ENCODE measurements at regions not wholly inside any gene's neighbourhood (a gene's known extent, or its start where the extent isn't known, plus 50 kb on each side); places are given as distances from the start of the nearest gene placed in this dataset.

DNA sequence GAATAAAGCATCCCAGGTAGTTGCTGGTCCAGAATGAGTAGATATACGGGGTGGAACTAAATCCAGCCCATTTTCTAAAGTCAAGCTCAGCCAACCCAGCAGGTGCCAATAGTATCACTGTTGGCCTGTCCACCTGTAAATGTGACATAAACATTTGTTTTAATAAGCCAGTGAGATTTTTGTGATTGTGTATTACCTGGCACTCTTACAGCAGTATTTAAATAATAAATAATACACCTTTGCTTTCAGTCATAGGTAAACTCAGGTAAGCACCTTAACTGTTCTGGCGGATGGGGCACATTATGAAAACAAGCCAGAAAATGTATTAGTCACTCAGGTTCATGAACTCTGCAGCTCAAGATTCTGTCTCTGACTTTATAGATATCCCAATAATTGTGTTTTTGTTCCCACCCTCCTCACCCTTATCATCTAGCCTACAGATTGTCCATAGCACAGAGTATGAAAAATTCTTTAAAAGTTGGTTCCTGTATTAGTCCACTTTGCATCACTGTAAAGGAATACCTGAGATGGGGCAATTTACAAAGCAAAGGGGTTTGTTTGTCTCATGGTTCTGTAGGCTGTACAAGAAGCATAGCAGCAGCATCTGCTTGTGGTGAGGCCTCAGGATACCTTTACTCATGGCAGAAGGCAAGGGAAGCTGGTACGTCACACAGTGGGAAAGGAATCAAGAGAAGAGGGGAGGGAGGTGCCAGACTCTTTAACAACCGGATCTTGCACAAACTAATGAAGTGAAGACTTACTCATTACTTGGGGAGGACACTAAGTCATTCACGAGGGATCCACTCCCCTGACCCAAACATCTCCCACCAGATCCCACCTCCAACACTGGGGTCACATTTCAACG is 73.0 kb upstream of the CYRIA start:
- no peak for ATAC-seq
- Histone ChIP-seq H3K27me3 (ENCODE audit: control insufficient read depth, insufficient read depth, low read length) (no peaks in the 10 kb centered on the region), H3K4me3 (ENCODE audit: low read depth in 2 of 2, low read length in 2 of 2) (no peak overlapping the region), H3K27ac (ENCODE audit: low read length) (no peak overlapping the region), H3K36me3 (ENCODE audit: control insufficient read depth, insufficient read depth, low read length) (no peaks in the 10 kb centered on the region), H3K4me1 (ENCODE audit: control insufficient read depth, insufficient read depth, low read length) (no peaks in the 10 kb centered on the region), H3K9me3 (ENCODE audit: control insufficient read depth, insufficient read depth, low read depth, low read length) (no peaks in the 10 kb centered on the region)
- no peak for DNase-seq (ENCODE audit: low read depth, low spot score)
- in situ Hi-C loops (cut with HindIII; ENCODE audit: low pct_unique_long_range_greater_than_20kb, low sequenced_read_pairs), result no loop called here
- ChIA-PET CTCF (no interaction called here), POLR2A (no interaction called here)
- BruUV-seq (replicated peaks), result no TSS peak
- intact Hi-C loops (cut with micrococcal nuclease; ENCODE audit: unreplicated experiment), result no loop called here
- TF ChIP-seq POLR2AphosphoS5 (IDR thresholded peaks at IDR 0.05; ENCODE audit: low read depth, low read length) (no peak), TCF7L2 (IDR thresholded peaks at IDR 0.05; ENCODE audit: low read depth, low read length) (no peak), SIN3A (IDR thresholded peaks at IDR 0.05; ENCODE audit: borderline replicate concordance, insufficient read depth, low read depth, low read length) (no peak), REST (IDR thresholded peaks at IDR 0.05; ENCODE audit: insufficient read depth in 1 of 2, low read depth in 2 of 2, low read length in 1 of 2) (no peak)
- TF ChIP-seq, protein P1, sequence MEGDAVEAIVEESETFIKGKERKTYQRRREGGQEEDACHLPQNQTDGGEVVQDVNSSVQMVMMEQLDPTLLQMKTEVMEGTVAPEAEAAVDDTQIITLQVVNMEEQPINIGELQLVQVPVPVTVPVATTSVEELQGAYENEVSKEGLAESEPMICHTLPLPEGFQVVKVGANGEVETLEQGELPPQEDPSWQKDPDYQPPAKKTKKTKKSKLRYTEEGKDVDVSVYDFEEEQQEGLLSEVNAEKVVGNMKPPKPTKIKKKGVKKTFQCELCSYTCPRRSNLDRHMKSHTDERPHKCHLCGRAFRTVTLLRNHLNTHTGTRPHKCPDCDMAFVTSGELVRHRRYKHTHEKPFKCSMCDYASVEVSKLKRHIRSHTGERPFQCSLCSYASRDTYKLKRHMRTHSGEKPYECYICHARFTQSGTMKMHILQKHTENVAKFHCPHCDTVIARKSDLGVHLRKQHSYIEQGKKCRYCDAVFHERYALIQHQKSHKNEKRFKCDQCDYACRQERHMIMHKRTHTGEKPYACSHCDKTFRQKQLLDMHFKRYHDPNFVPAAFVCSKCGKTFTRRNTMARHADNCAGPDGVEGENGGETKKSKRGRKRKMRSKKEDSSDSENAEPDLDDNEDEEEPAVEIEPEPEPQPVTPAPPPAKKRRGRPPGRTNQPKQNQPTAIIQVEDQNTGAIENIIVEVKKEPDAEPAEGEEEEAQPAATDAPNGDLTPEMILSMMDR (IDR thresholded peaks at IDR 0.05), result no peak

DNA sequence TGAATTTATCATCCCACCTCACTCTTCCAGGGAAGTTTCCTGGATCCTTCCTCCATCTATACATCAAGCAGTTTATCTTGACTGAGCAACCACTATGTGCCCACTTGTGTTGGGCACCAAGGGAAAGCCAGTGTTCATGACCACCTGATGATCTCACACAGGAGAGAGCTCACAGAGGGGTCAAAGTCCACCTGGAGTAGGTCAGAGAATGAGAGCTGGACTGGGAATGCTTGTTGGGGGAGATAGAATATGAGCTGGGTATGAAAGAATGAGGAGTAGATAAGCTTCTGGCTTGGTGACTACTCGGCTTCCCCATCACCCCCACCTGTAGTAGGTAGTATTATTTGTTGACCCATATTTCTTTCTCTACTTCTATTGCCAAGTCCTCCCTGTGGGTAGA is 72.2 kb upstream of the CYRIA start:
- intact Hi-C loops (cut with micrococcal nuclease; ENCODE audit: unreplicated experiment) (no loop called here), in situ Hi-C loops (cut with HindIII; ENCODE audit: low pct_unique_long_range_greater_than_20kb, low sequenced_read_pairs) (no loop called here)
- Histone ChIP-seq H3K27ac (ENCODE audit: low read length) (no peak overlapping the region), H3K4me3 (ENCODE audit: low read depth in 2 of 2, low read length in 2 of 2) (no peak overlapping the region), H3K27me3 (ENCODE audit: control insufficient read depth, insufficient read depth, low read length) (no peaks in the 10 kb centered on the region), H3K4me1 (ENCODE audit: control insufficient read depth, insufficient read depth, low read length) (no peaks in the 10 kb centered on the region), H3K9me3 (ENCODE audit: control insufficient read depth, insufficient read depth, low read depth, low read length) (no peaks in the 10 kb centered on the region), H3K36me3 (ENCODE audit: control insufficient read depth, insufficient read depth, low read length) (no peaks in the 10 kb centered on the region)
- ChIA-PET POLR2A (no interaction called here), CTCF (no interaction called here)
- TF ChIP-seq, protein P1 (IDR thresholded peaks at IDR 0.05), result no peak
- TF ChIP-seq POLR2AphosphoS5 (IDR thresholded peaks at IDR 0.05; ENCODE audit: low read depth, low read length), result no peak
- TF ChIP-seq REST (IDR thresholded peaks at IDR 0.05; ENCODE audit: insufficient read depth in 1 of 2, low read depth in 2 of 2, low read length in 1 of 2), result no peak
- TF ChIP-seq TCF7L2 (IDR thresholded peaks at IDR 0.05; ENCODE audit: low read depth, low read length), result no peak
- TF ChIP-seq SIN3A (IDR thresholded peaks at IDR 0.05; ENCODE audit: borderline replicate concordance, insufficient read depth, low read depth, low read length), result no peak
- no peak for DNase-seq (ENCODE audit: low read depth, low spot score)
- no peak for ATAC-seq
- no TSS peak for BruUV-seq (replicated peaks)

All from Panc1 (cell line).